ENCODE measurements at regions not wholly inside any gene's neighbourhood (a gene's known extent, or its start where the extent isn't known, plus 50 kb on each side); places are given as distances from the start of the nearest gene placed in this dataset.

- no peak overlapping the region for H3K27ac ChIP-seq
- ATAC-seq = no peak
- WGBS, 2 donors (ENCODE audit: low coverage in 1 of 2) = 47 to 62% methylated on average over 2 of the region's 2 CpGs
- TF ChIP-seq EP300 (IDR thresholded peaks at IDR 0.05) = no peak
- TF ChIP-seq CTCF (IDR thresholded peaks at IDR 0.05) = no peak
- TF ChIP-seq POLR2A (IDR thresholded peaks at IDR 0.05) = no peak
- no peak for TF ChIP-seq POLR2AphosphoS5 (IDR thresholded peaks at IDR 0.05)
- no peaks in the 10 kb centered on the region for H3K9me3 ChIP-seq
- H3K27me3 ChIP-seq = no peaks in the 10 kb centered on the region
- H3K36me3 ChIP-seq = no peaks in the 10 kb centered on the region
- no peaks in the 10 kb centered on the region for H3K4me1 ChIP-seq
- H3K4me3 ChIP-seq = no peak overlapping the region
Measured at GRCh38 chr13:89011615-89012014, 1340.4 kb downstream of the SLITRK5 start.

- Histone ChIP-seq H3K27ac (no peak overlapping the region), H3K36me3 (no peaks in the 10 kb centered on the region), H3K9me3 (peaks cover 0 to 1% (median 0%) of the 10 kb centered on the region in 3 donors), H3K4me3 (no peak overlapping the region), H3K4me1 (no peaks in the 10 kb centered on the region), H3K27me3 (no peaks in the 10 kb centered on the region)
- no peak for ATAC-seq
- TF ChIP-seq CTCF (IDR thresholded peaks at IDR 0.05) (no peak), POLR2AphosphoS5 (IDR thresholded peaks at IDR 0.05) (no peak), EP300 (IDR thresholded peaks at IDR 0.05) (no peak), POLR2A (IDR thresholded peaks at IDR 0.05) (no peak)
- WGBS, 2 donors (ENCODE audit: low coverage in 1 of 2) = 62 to 78% methylated on average over 3 of the region's 3 CpGs
Measured at GRCh38 chr13:89027694-89028306, 1356.6 kb downstream of the SLITRK5 start.

GRCh38 chr13:89029062-89029461, 1357.9 kb downstream of the SLITRK5 start:
- WGBS, 2 donors (ENCODE audit: low coverage in 1 of 2) = 55 to 92% methylated on average over 2 of the region's 2 CpGs
- no peak overlapping the region for H3K4me3 ChIP-seq
- no peak for ATAC-seq
- peaks cover 0 to 14% (median 0%) of the 10 kb centered on the region in 3 donors for H3K9me3 ChIP-seq
- no peaks in the 10 kb centered on the region for H3K27me3 ChIP-seq
- no peak for TF ChIP-seq CTCF (IDR thresholded peaks at IDR 0.05)
- H3K4me1 ChIP-seq = no peaks in the 10 kb centered on the region
- H3K36me3 ChIP-seq = no peaks in the 10 kb centered on the region
- H3K27ac ChIP-seq = no peak overlapping the region

DNA sequence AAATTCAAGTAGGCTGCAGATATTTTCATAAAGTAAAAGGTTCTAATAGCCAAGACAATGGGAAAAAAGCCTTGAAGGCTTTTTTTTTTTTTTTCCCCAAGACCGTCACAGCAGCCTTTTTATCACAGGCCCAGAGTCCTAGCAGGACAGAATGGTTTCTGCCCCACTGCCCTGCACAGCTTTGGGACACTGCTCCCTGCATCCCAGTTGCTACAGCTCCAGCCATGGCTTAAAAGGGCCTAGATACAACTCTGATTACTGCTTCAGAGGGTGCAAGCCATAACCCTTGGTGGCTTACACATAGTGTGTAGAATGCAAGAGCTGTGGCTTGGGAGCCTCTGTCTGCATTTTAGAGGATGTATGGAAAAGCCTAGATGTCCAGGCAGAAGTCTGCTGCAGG, 1362.8 kb downstream of the SLITRK5 start:
- 73% methylated on average over 1 of the region's 1 CpG; no CpG with 5 or more reads in 1 of the 2 donors for WGBS, 2 donors (ENCODE audit: low coverage in 1 of 2)
- no peaks in the 10 kb centered on the region for H3K36me3 ChIP-seq
- H3K4me1 ChIP-seq = no peaks in the 10 kb centered on the region
- ATAC-seq = no peak
- no peak overlapping the region for H3K4me3 ChIP-seq
- peaks cover 0 to 15% (median 0%) of the 10 kb centered on the region in 3 donors for H3K9me3 ChIP-seq
- no peak for TF ChIP-seq POLR2AphosphoS5 (IDR thresholded peaks at IDR 0.05)
- no peak for TF ChIP-seq CTCF (IDR thresholded peaks at IDR 0.05)
- TF ChIP-seq EP300 (IDR thresholded peaks at IDR 0.05) = no peak
- TF ChIP-seq POLR2A (IDR thresholded peaks at IDR 0.05) = no peak
- no peak overlapping the region for H3K27ac ChIP-seq
- no peaks in the 10 kb centered on the region for H3K27me3 ChIP-seq

DNA sequence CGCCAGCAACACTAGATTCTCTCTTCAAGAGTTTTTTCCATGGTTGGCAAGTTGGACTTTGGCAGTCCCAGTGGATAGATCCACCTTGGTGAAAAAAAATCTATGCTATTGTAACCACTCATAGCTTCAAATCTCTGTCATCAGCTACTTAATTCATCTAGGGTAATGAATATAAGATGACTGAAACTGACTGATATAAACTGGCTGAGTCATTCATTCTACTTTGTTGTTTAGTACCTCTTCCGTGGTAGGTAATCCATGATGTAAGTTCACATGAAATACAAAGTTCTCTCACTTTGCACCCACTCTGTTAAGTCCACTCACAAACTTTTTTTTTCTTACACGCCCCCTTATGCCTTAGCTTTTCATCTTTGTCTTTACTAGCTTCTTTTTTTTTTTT, 1381.5 kb downstream of the SLITRK5 start:
- no peaks in the 10 kb centered on the region for H3K4me1 ChIP-seq
- no peak for ATAC-seq
- 61 to 77% methylated on average over 3 of the region's 3 CpGs for WGBS, 2 donors (ENCODE audit: low coverage in 1 of 2)
- no peak overlapping the region for H3K27ac ChIP-seq
- H3K9me3 ChIP-seq = no peaks in the 10 kb centered on the region
- no peaks in the 10 kb centered on the region for H3K36me3 ChIP-seq
- no peaks in the 10 kb centered on the region for H3K27me3 ChIP-seq
- TF ChIP-seq POLR2AphosphoS5 (IDR thresholded peaks at IDR 0.05) (no peak), EP300 (IDR thresholded peaks at IDR 0.05) (no peak), CTCF (IDR thresholded peaks at IDR 0.05) (no peak), POLR2A (IDR thresholded peaks at IDR 0.05) (no peak)
- no peak overlapping the region for H3K4me3 ChIP-seq

Measured in gastroesophageal sphincter (tissue), 4 donors.